Hepatocyte (in vitro differentiated cells): ENCODE measurements at regions not wholly inside any gene's neighbourhood (a gene's known extent, or its start where the extent isn't known, plus 50 kb on each side); places are given as distances from the start of the nearest gene placed in this dataset.

ENCODE experiments used
- CTCF ChIP-seq: fragments of 200-600 bp; sonication (generic); IDR thresholded peaks from 2 replicates; pipeline ENCODE4 v1.5.1; 2016; ENCODE audit warnings: antibody characterized with exemption, mild to moderate bottlenecking; ENCODE audit not compliant: poor library complexity
- EZH2 ChIP-seq: fragments of 200-600 bp; sonication (generic); IDR thresholded peaks from 2 replicates; pipeline ENCODE4 v1.6.1; 2016; ENCODE audit warnings: antibody characterized with exemption, mild to moderate bottlenecking, borderline replicate concordance

GRCh38 chr5:121386334-121386733 lies 465.3 kb upstream of the FTMT start:
- TF ChIP-seq CTCF, result no peak
- no peak for TF ChIP-seq EZH2
